ENCODE measurements at regions not wholly inside any gene's neighbourhood (a gene's known extent, or its start where the extent isn't known, plus 50 kb on each side); places are given as distances from the start of the nearest gene placed in this dataset.

GRCh38 chrX:33721927-33722326, 410.2 kb downstream of the FAM47A start (continued):
- no peak for TF ChIP-seq MGA (IDR thresholded peaks at IDR 0.05)
- no peak for TF ChIP-seq ELF1 (tag; IDR thresholded peaks at IDR 0.05)
- TF ChIP-seq ZNF311 (CRISPR knock-in tag; IDR thresholded peaks at IDR 0.05), result no peak
- TF ChIP-seq YY1 (IDR thresholded peaks at IDR 0.05; ENCODE audit: borderline replicate concordance in 1 of 3, control insufficient read depth in 1 of 3, extremely low read depth in 1 of 3, insufficient read depth in 3 of 3, insufficient read length in 1 of 3, insufficient replicate concordance in 2 of 3, low read depth in 1 of 3, low read length in 2 of 3), result no peak
- no peak for TF ChIP-seq NFRKB (IDR thresholded peaks at IDR 0.05; ENCODE audit: low read depth)
- no peak for TF ChIP-seq HMG20A (CRISPR knock-in tag; conservative IDR thresholded peaks at IDR 0.05)
- no peak for TF ChIP-seq ZNF445 (CRISPR knock-in tag; IDR thresholded peaks at IDR 0.05; ENCODE audit: low read depth)
- no peak for TF ChIP-seq RBM17 (IDR thresholded peaks at IDR 0.05; ENCODE audit: borderline replicate concordance, low read depth, low read length)
- no peak for TF ChIP-seq GABPB2 (CRISPR knock-in tag; conservative IDR thresholded peaks at IDR 0.05)
- no peak for TF ChIP-seq CBFA2T3 (IDR thresholded peaks at IDR 0.05)
- no peak for TF ChIP-seq POLR2B (IDR thresholded peaks at IDR 0.05; ENCODE audit: low read depth, partially characterized antibody)
- no peak for TF ChIP-seq TEAD1 (CRISPR knock-in tag; IDR thresholded peaks at IDR 0.05)
